ENCODE measurements at regions not wholly inside any gene's neighbourhood (a gene's known extent, or its start where the extent isn't known, plus 50 kb on each side); places are given as distances from the start of the nearest gene placed in this dataset.

GRCh38 chr12:60704171-60704914, 1108.5 kb downstream of the SLC16A7 start:
- TF ChIP-seq CTCF (conservative IDR thresholded peaks at IDR 0.05) (no peak), ZFX (IDR thresholded peaks at IDR 0.05) (no peak)
